SIG-M5 (cell line): ENCODE measurements at regions not wholly inside any gene's neighbourhood (a gene's known extent, or its start where the extent isn't known, plus 50 kb on each side); places are given as distances from the start of the nearest gene placed in this dataset.
"Not testable (repeated sequence)": the region's sequence is repeated elsewhere in the genome, so short reads cannot be mapped to it uniquely, and the experiment has no call there.

ENCODE experiments used
- DNase-seq: peaks from one replicate; lab custom pipeline; 2025; lab: John Stamatoyannopoulos, UW

GRCh38 chr17:63078707-63079106, 112.7 kb downstream of the TANC2 start:
- no peak for DNase-seq

GRCh38 chr17:63082273-63082861, 116.3 kb downstream of the TANC2 start:
- no peak for DNase-seq

GRCh38 chr17:63082952-63083351, 116.9 kb downstream of the TANC2 start:
- DNase-seq = no peak

GRCh38 chr17:63086483-63087185, 120.6 kb downstream of the TANC2 start:
- DNase-seq = no peak

GRCh38 chr17:63090358-63091114, 124.5 kb downstream of the TANC2 start:
- not testable (repeated sequence) for DNase-seq

- DNase-seq = not testable (repeated sequence)
Measured at GRCh38 chr17:63091909-63092308, 125.9 kb downstream of the TANC2 start.

GRCh38 chr17:63094631-63095030, 128.6 kb downstream of the TANC2 start:
- DNase-seq = no peak

DNA sequence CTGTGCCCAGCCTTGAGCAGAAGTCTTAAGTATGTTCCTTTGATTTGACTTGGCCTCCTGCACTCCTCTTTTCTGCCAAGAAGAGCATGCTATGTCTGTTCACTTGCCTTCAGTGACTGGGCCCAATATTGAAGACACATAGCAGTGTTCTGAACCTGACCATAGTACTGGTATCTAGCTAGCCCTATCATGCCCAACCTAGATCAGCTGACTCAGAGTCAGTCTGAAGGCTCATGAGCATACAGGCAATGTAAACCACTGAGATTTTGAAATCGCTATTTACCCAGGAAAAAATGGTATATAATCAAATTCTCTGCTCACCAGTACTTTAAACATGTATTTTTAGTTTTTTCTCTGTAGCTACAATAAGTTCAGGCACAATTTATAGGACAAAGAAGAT, 129.4 kb downstream of the TANC2 start:
- no peak for DNase-seq

DNA sequence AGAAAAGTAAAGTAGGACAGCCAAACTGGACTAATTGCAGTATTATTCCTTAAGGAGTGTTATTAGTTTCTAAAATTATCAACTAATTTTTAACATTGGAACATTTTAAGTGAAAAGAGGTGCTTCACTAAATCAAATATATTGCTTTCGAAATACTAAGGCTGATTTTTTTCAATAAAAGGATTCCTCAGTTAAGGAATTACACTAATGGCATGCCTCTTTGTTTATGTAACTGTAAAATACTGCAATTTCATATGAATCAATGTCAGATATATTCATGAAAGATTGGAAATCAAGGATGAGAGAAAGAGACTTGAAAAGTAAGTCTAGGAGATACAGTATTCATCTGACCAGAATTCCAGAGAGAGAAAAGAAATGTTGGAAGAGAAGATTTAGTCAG, 129.8 kb downstream of the TANC2 start:
- DNase-seq = no peak

DNA sequence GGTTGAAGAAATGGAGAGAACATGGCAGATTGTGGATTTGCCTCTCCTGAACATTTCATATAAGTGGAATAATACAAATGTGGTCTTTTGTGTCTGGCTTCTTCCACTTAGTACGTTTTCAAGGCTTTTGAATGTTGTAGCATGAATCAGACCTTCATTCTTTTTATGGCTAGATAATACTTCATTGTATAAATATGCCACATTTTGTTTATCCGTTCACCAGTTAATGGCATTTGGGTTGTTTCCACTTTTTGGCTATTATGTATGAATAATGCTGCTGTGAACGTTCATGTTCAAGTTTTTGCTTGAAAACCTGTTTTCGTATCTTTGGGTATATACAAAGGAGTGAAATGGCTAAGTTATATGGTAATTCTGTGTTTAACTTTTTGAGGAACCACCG, 130.4 kb downstream of the TANC2 start:
- no peak for DNase-seq

- no peak for DNase-seq
Measured at GRCh38 chr17:63099425-63099824, 133.4 kb downstream of the TANC2 start.

- DNase-seq = no peak
Measured at GRCh38 chr17:63102034-63102433, 136.0 kb downstream of the TANC2 start.

DNA sequence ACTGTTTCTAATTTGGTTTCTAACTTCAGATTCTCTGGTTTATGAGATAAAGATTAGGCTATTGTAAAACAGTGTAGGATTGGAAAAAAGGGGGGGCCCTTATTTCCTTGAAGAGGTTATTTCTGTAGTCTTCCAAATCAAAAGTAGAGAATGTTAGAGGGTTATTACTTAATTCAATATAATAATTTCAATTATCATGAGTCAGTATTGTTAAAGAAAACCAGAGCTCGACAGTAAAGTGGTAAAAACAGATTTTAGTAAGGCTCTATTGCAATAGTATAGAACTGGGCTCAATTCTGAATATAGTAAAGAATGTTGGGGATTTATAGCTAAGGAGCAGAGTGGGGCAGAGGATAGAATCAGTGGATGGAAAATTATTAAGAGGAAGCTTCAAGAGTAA, 140.0 kb downstream of the TANC2 start:
- DNase-seq = no peak

DNA sequence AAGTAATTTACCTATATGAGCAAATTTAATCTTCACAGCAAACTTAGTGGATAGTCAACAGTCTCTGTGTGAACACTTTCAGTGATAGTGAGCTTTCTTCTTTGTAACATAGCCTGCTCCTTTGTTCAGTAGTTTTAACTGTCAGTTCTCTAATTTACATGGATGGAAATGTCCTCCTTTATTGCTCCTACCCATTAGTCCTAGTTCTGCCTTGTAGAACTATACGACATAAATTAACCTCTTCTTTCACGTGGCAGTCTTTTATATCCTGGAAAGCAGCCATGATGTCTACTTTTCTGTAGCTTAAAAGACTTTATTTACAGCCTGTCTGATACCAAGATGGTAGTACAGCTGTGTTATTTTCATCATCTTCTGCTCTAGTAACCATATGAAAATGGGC, 143.6 kb downstream of the TANC2 start:
- DNase-seq = no peak

- no peak for DNase-seq
Measured at GRCh38 chr17:63113167-63113566, 147.1 kb downstream of the TANC2 start.

DNA sequence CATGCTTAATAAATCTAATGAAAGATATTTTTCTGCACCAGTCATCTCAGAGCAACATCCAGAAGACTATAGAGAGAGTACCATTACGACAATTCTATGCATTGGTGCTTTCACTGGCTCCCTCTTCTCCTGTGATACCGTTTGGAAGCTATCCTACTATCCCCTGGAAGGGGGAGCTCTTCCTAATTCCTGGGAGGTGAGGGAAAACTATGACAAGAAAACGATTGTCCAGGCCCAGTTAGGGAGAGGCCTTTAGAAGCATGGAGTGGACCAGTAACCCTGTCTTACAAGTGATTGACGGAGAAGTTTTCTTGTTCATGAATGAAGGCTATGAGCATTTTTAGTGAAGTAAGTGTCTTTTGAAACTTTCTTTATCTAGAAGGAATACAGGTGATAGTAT, 150.2 kb downstream of the TANC2 start:
- DNase-seq = no peak

GRCh38 chr17:63116967-63117830, 151.2 kb downstream of the TANC2 start:
- no peak for DNase-seq

DNA sequence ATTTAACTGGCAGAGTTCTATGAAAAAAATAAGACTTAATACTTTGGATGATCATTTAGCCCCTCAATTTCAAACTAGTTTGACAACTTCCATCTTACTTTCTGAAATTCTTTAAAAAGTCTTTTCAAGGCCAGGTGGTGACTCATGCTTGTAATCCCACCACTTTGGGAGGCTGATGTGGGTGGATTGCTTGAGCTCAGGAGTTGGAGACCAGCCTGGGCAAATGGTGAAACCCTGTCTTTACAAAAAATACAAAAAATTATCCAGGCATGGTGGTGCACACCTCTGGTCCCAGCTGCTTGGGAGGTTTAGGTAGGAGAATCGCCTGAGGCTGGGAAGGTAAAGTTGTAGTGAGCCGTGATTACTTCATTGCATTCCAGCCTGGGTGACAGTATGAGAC, 154.4 kb downstream of the TANC2 start:
- no peak for DNase-seq

GRCh38 chr17:63124536-63124935, 158.5 kb downstream of the TANC2 start:
- no peak for DNase-seq

DNA sequence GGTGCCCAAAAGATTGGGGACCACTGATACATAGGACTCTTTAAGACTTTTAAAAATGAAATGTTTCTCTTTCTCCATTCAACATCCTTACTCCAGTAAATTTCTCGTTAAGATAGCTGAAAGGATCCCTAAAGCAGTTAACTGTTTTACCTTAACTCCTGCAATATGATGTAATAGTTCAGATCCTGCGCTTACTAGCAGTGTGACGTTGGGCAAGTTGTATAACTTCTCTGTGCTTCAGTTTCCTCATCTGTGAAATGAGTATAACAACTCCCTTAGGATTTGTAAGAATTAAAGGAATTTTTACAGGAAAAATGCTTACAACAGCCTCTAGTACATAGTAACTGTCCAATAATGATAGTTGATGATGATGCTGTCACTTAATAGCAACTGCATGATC, 158.9 kb downstream of the TANC2 start:
- no peak for DNase-seq

DNA sequence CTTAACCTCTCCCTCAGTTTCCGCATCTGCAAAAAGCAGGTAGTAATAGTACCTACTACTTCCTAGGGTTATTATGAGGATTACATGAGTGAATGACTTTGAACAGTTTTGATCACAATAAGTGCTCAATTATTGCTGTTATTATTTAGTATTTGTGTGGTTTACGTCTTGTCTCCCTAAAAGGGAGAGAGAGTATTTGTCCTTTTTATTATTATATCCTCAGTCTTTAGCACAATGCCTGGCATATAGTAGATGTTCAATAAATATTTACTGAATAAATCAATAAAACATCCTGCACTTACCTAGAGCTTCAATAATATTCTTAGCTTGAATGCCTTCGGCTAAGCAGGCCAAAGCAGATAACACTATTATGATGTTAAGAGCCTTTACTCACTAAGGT, 160.0 kb downstream of the TANC2 start:
- no peak for DNase-seq

GRCh38 chr17:63126607-63127006, 160.6 kb downstream of the TANC2 start:
- DNase-seq = no peak
